Choroid plexus epithelial cell (primary cell): ENCODE measurements at regions not wholly inside any gene's neighbourhood (a gene's known extent, or its start where the extent isn't known, plus 50 kb on each side); places are given as distances from the start of the nearest gene placed in this dataset.
"Not testable (repeated sequence)": the region's sequence is repeated elsewhere in the genome, so short reads cannot be mapped to it uniquely, and the experiment has no call there.

ENCODE experiments used
- DNase-seq: peaks from one replicate; pipeline ENCODE4 v3.0.0-alpha.2; 2010; ENCODE audit warnings: low read depth
- H3K4me3 ChIP-seq: 2 replicates; pipeline ENCODE4 v1.5.1; 2011; ENCODE audit warnings: low read depth, mild to moderate bottlenecking, control low read depth, low read length, moderate library complexity
- TF ChIP-seq, protein P1 (sequence below): conservative IDR thresholded peaks from 2 replicates; pipeline ENCODE4 v1.5.1; 2011; ENCODE audit warnings: low read depth, mild to moderate bottlenecking, control low read depth, inconsistent platforms, low read length, moderate library complexity

- no peak overlapping the region for H3K4me3 ChIP-seq
- TF ChIP-seq, protein P1, sequence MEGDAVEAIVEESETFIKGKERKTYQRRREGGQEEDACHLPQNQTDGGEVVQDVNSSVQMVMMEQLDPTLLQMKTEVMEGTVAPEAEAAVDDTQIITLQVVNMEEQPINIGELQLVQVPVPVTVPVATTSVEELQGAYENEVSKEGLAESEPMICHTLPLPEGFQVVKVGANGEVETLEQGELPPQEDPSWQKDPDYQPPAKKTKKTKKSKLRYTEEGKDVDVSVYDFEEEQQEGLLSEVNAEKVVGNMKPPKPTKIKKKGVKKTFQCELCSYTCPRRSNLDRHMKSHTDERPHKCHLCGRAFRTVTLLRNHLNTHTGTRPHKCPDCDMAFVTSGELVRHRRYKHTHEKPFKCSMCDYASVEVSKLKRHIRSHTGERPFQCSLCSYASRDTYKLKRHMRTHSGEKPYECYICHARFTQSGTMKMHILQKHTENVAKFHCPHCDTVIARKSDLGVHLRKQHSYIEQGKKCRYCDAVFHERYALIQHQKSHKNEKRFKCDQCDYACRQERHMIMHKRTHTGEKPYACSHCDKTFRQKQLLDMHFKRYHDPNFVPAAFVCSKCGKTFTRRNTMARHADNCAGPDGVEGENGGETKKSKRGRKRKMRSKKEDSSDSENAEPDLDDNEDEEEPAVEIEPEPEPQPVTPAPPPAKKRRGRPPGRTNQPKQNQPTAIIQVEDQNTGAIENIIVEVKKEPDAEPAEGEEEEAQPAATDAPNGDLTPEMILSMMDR = peak; percentile 99
- peak; percentile 81 for DNase-seq
Measured at GRCh38 chr18:21955757-21956652, 213.4 kb upstream of the GATA6 start.

DNA sequence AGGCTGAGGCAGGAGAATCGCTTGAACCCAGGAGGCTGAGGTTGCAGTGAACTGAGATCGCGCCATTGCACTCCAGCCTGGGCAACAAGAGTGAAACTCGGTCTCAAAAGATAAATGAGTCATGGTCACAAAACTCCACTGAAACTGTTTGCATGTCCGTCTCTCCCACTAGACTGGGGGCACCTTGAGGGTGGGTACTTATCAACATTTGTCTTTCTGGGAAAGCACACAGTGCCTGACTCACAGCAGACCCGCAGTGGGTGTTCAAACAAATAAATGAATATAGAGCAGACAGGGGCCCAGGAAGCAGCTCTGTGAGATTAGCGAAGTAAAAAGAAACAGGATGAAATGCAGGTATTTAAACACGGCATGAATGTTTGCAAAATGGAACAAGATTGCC lies 211.1 kb upstream of the GATA6 start:
- no peak for DNase-seq
- no peak overlapping the region for H3K4me3 ChIP-seq

DNA sequence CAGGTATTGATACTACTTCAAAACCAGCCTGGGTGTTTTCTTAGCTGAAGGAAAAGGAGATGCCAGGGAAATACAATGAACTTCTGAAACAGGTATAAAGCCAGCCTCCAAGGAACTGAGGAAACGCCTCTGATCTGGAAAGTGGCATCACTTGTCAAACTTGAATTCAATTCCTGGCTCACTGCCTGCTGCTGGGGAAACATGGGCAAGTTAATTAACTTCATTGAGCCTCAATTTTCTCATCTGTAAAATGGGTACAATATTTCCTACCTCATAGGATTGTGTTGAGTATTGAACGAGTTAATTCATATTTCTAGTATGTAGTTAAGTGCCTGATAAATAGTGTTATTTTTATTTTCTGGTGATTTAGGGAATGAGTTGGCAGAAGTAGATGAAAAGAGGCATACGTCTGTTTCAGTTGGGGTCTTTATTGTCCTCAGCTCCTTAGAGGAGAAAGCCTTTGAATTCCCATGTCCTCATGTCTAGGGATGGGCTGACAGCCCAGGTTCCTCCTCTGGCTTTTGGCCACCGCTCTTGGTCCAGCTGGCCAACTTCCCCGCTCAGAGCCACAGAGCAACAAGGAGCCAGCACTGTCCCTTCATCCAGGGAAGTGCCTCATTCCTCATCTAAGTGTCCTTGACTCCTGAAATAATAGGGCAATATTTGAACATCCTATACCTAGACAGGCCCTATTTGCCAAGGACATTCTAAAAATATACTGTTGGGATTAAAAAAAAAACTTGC lies 210.5 kb upstream of the GATA6 start:
- no peak for DNase-seq
- TF ChIP-seq, protein P1 = no peak
- no peak overlapping the region for H3K4me3 ChIP-seq

More for the DNA sequence above, 211.1 kb upstream of the GATA6 start:
- TF ChIP-seq, protein P1 = no peak

DNA sequence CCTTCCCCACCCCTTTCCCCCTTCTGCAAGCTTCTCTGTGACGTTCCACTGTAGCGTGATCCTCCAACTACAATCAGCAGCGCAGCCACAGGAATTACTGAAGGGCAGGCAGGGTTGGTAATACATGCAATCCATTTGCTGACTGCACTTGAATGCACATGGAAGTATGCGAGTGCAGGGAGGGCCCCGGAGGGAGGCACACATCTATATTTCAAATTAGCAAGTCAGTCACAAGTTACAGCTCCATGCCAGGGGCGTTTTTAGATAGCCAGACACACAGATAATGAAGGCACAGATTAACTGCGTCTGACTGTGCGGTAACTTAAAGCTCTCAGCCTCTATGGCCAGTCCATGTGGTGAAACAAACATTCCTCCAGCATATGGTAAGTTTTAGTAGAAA lies 209.2 kb upstream of the GATA6 start:
- H3K4me3 ChIP-seq = no peak overlapping the region
- TF ChIP-seq, protein P1 = no peak
- peak; percentile 14 for DNase-seq

- DNase-seq = no peak
- TF ChIP-seq, protein P1 = no peak
- no peak overlapping the region for H3K4me3 ChIP-seq
Measured at GRCh38 chr18:21963336-21963735, 206.1 kb upstream of the GATA6 start.

DNA sequence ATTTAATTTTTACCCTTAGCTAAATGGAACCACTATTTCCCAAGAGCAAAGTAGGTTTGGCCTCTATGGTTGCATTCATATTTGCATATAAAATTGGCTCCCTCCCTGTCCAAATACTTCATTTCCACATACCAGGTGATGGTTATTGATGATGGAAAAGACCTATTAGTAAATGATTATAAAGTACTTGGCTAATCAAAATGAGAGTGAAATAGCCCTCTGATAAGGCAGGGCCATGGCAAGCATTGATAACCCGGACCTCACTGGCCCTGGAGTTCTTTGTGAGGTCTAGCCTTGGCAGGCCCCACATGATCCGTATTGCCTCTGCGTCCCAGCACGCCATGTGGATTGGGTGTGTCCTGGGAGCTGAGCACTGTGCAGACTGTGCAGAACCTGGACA lies 201.1 kb upstream of the GATA6 start:
- no peak overlapping the region for H3K4me3 ChIP-seq
- TF ChIP-seq, protein P1 = no peak
- DNase-seq = no peak

GRCh38 chr18:21972281-21972680 lies 197.1 kb upstream of the GATA6 start:
- H3K4me3 ChIP-seq = no peak overlapping the region
- TF ChIP-seq, protein P1 = no peak
- DNase-seq = no peak

GRCh38 chr18:21975954-21976353 lies 193.4 kb upstream of the GATA6 start:
- DNase-seq, H3K4me3 ChIP-seq: not testable (repeated sequence)
